ENCODE measurements at regions not wholly inside any gene's neighbourhood (a gene's known extent, or its start where the extent isn't known, plus 50 kb on each side); places are given as distances from the start of the nearest gene placed in this dataset.

- no peak for DNase-seq (ENCODE audit: extremely low read depth in 1 of 2, low read depth in 1 of 2)
Observed at GRCh38 chr10:128280271-128280670, 154.0 kb upstream of the MKI67 start.

GRCh38 chr10:128281343-128281742 lies 155.1 kb upstream of the MKI67 start:
- DNase-seq (ENCODE audit: extremely low read depth in 1 of 2, low read depth in 1 of 2): no peak

GRCh38 chr10:128281861-128282260 lies 155.6 kb upstream of the MKI67 start:
- DNase-seq (ENCODE audit: extremely low read depth in 1 of 2, low read depth in 1 of 2): no peak

GRCh38 chr10:128286141-128286761 lies 160.0 kb upstream of the MKI67 start:
- no peak for DNase-seq (ENCODE audit: extremely low read depth in 1 of 2, low read depth in 1 of 2)

- DNase-seq (ENCODE audit: extremely low read depth in 1 of 2, low read depth in 1 of 2): no peak
Observed at GRCh38 chr10:128286762-128287500, 160.7 kb upstream of the MKI67 start.

GRCh38 chr10:128287921-128288320 lies 161.7 kb upstream of the MKI67 start:
- DNase-seq (ENCODE audit: extremely low read depth in 1 of 2, low read depth in 1 of 2): no peak

- DNase-seq (ENCODE audit: extremely low read depth in 1 of 2, low read depth in 1 of 2): no peak
Observed at GRCh38 chr10:128289621-128290020, 163.4 kb upstream of the MKI67 start.

- no peak for DNase-seq (ENCODE audit: extremely low read depth in 1 of 2, low read depth in 1 of 2)
Observed at GRCh38 chr10:128295003-128295402, 168.8 kb upstream of the MKI67 start.

GRCh38 chr10:128296253-128297007 lies 170.2 kb upstream of the MKI67 start:
- no peak for DNase-seq (ENCODE audit: extremely low read depth in 1 of 2, low read depth in 1 of 2)

- no peak for DNase-seq (ENCODE audit: extremely low read depth in 1 of 2, low read depth in 1 of 2)
Observed at GRCh38 chr10:128297709-128298378, 171.6 kb upstream of the MKI67 start.

GRCh38 chr10:128298587-128298986 lies 172.4 kb upstream of the MKI67 start:
- DNase-seq (ENCODE audit: extremely low read depth in 1 of 2, low read depth in 1 of 2): no peak

- DNase-seq (ENCODE audit: extremely low read depth in 1 of 2, low read depth in 1 of 2): no peak
Observed at GRCh38 chr10:128300290-128300824, 174.1 kb upstream of the MKI67 start.

GRCh38 chr10:128301051-128301450 lies 174.8 kb upstream of the MKI67 start:
- DNase-seq (ENCODE audit: extremely low read depth in 1 of 2, low read depth in 1 of 2): no peak

- no peak for DNase-seq (ENCODE audit: extremely low read depth in 1 of 2, low read depth in 1 of 2)
Observed at GRCh38 chr10:128302808-128303207, 176.6 kb upstream of the MKI67 start.

- no peak for DNase-seq (ENCODE audit: extremely low read depth in 1 of 2, low read depth in 1 of 2)
Observed at GRCh38 chr10:128304271-128304670, 178.0 kb upstream of the MKI67 start.

GRCh38 chr10:128305601-128306345 lies 179.6 kb upstream of the MKI67 start:
- DNase-seq (ENCODE audit: extremely low read depth in 1 of 2, low read depth in 1 of 2): no peak

GRCh38 chr10:128306535-128306934 lies 180.3 kb upstream of the MKI67 start:
- DNase-seq (ENCODE audit: extremely low read depth in 1 of 2, low read depth in 1 of 2): no peak

GRCh38 chr10:128306966-128307365 lies 180.7 kb upstream of the MKI67 start:
- no peak for DNase-seq (ENCODE audit: extremely low read depth in 1 of 2, low read depth in 1 of 2)

GRCh38 chr10:128307820-128308219 lies 181.6 kb upstream of the MKI67 start:
- no peak for DNase-seq (ENCODE audit: extremely low read depth in 1 of 2, low read depth in 1 of 2)

- DNase-seq (ENCODE audit: extremely low read depth in 1 of 2, low read depth in 1 of 2): no peak
Observed at GRCh38 chr10:128310971-128311658, 184.9 kb upstream of the MKI67 start.

All from stimulated activated CD8-positive, alpha-beta memory T cell treated with anti-CD3 and anti-CD28 coated beads, Interleukin-7, amount 100 ng/mL, for 48 hours (primary cell).